VCaP (cell line): ENCODE measurements at regions not wholly inside any gene's neighbourhood (a gene's known extent, or its start where the extent isn't known, plus 50 kb on each side); places are given as distances from the start of the nearest gene placed in this dataset.

Experiments
- H3K27ac ChIP-seq: fragments of 450-650 bp; 2 replicates; pipeline ENCODE4 v1.5.1; 2017
- TF ChIP-seq, protein P1 (sequence below): fragments of 450-650 bp; conservative IDR thresholded peaks from 2 replicates; pipeline ENCODE4 v1.5.1; 2017; ENCODE audit warnings: mild to moderate bottlenecking, moderate library complexity

GRCh38 chr4:149009223-149009622, 567.0 kb upstream of the NR3C2 start:
- H3K27ac ChIP-seq = no peak overlapping the region
- TF ChIP-seq, protein P1, sequence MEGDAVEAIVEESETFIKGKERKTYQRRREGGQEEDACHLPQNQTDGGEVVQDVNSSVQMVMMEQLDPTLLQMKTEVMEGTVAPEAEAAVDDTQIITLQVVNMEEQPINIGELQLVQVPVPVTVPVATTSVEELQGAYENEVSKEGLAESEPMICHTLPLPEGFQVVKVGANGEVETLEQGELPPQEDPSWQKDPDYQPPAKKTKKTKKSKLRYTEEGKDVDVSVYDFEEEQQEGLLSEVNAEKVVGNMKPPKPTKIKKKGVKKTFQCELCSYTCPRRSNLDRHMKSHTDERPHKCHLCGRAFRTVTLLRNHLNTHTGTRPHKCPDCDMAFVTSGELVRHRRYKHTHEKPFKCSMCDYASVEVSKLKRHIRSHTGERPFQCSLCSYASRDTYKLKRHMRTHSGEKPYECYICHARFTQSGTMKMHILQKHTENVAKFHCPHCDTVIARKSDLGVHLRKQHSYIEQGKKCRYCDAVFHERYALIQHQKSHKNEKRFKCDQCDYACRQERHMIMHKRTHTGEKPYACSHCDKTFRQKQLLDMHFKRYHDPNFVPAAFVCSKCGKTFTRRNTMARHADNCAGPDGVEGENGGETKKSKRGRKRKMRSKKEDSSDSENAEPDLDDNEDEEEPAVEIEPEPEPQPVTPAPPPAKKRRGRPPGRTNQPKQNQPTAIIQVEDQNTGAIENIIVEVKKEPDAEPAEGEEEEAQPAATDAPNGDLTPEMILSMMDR = no peak

DNA sequence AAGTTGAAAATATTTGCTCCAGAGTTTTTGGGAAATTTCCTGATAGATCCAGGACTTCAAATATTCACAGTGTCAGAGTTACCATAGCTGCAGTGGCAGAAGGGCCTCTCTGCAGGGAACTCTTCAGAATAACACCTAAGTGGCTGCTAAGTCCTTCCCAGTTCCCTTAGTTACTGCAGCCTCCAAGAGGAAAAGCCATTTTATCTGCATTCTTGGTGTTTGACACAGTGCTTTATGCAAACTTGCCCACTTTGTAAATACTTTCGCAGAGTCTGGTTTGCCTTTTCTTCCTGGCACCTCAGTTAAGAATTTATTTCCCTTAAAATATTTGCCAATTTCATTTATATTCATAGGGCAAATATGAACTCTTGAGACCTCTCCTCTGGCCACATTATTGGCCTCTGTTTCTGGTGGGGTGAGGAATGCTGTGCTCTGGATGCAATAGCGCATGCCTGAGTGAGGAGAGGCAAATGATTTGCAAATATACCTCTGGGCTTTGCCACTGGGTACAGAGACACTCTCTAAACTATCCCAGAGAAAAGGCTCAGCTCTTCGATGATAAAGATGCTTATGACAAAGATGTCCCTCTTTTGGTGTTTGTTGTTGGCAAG, 566.3 kb upstream of the NR3C2 start:
- H3K27ac ChIP-seq = no peak overlapping the region
- TF ChIP-seq, protein P1 = no peak

GRCh38 chr4:149005191-149005590, 563.0 kb upstream of the NR3C2 start:
- H3K27ac ChIP-seq = no peak overlapping the region
- TF ChIP-seq, protein P1 = no peak

DNA sequence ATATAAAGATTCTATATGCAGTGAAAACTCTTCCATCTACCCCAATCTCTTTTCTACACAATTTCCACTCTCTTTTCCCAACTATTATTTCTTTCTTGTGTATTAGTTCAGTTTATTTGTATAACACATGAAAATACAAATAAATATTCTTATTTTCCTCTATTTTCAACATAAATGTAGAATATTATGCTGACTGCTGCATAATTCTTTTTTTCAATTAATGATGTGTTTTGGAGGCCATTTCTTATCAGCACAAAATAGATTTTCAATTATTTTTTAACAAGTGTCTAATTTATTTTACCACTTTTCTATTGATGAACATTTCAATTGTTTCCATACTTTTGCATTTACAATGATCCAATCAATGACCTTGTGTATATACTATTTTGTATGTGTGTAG, 557.7 kb upstream of the NR3C2 start:
- H3K27ac ChIP-seq = no peak overlapping the region
- TF ChIP-seq, protein P1 = no peak

- no peak overlapping the region for H3K27ac ChIP-seq
- TF ChIP-seq, protein P1 = no peak
Measured at GRCh38 chr4:148998719-148999118, 556.5 kb upstream of the NR3C2 start.

DNA sequence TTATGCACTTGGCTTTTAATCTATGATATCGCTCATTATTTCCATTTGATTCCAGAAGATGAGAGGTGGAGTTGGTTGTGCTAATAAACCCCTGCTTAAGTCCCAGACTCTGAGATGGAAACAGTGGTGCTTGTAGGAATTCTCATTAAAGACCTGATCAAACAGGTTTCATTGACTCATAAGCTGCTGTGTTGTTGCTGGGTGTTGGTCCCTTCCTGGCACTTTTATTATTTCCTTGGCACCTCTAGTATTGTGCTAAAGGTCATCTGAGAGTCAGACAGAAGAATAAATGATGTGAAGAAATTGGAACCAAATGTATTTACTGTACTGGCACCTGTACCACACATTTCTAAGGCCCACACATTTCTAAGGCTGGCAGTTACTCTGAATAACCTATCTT, 544.7 kb upstream of the NR3C2 start:
- H3K27ac ChIP-seq = no peak overlapping the region
- TF ChIP-seq, protein P1 = no peak

- H3K27ac ChIP-seq = no peak overlapping the region
- TF ChIP-seq, protein P1 = no peak
Measured at GRCh38 chr4:148984951-148985350, 542.7 kb upstream of the NR3C2 start.
